ENCODE measurements at regions not wholly inside any gene's neighbourhood (a gene's known extent, or its start where the extent isn't known, plus 50 kb on each side); places are given as distances from the start of the nearest gene placed in this dataset.

DNA sequence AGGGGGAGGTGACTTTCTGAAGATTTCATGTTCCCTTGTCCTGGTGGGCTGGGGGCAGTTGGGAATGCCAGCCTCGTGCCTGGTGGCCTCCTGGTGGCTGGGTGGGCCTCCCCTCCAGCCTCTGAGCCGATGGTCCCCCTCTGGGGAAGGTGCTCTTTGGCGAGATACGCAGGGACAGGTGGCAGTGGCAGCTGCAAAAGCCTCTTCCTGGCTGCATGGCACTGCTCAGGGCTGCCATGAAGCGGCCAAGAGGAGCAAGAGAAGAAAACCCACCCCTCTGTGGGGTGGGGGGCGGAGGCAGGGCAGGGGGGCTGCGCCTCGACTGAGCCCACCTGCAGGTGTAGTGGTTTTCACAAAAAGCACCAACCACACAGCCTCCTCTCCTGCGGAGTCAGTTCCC is 61.8 kb upstream of the PHF21B start:
- 39 to 54% methylated on average over 9 of the region's 9 CpGs for WGBS, 2 donors
- DNase-seq, result no peak

DNA sequence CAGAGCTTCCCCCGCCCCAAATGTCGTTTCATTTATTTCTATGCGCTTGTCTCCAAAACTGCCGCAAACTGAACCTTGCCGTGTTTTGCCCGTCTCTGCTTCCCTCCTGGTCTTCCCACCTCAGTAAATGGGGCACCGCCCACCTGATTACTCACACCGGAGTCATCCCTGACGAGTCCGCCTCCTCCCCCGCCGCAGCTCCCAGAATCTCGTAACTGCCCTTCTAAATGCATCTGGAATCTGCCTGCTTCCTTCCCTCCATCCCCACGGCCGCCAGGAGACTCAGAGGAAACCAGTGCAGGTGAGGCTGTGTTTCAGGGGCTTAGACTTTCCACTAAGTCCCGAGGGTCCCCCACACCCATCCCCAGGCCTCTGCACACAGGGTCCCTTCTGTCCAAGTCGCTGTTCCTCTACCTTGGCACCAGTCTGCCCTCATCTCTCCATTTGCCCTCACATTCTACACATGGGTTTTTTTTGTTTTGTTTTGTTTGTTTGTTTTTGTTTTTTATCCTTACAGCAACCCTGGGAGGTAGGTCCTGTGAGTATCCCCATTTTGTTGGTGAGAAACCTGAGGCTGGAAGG is 62.6 kb upstream of the PHF21B start:
- H3K27ac ChIP-seq, result no peak overlapping the region
- no peaks in the 10 kb centered on the region for H3K4me1 ChIP-seq
- H3K36me3 ChIP-seq, result no peaks in the 10 kb centered on the region
- no peak for TF ChIP-seq POLR2A (IDR thresholded peaks at IDR 0.05)
- no peak for TF ChIP-seq EP300 (IDR thresholded peaks at IDR 0.05)
- TF ChIP-seq, protein P1, sequence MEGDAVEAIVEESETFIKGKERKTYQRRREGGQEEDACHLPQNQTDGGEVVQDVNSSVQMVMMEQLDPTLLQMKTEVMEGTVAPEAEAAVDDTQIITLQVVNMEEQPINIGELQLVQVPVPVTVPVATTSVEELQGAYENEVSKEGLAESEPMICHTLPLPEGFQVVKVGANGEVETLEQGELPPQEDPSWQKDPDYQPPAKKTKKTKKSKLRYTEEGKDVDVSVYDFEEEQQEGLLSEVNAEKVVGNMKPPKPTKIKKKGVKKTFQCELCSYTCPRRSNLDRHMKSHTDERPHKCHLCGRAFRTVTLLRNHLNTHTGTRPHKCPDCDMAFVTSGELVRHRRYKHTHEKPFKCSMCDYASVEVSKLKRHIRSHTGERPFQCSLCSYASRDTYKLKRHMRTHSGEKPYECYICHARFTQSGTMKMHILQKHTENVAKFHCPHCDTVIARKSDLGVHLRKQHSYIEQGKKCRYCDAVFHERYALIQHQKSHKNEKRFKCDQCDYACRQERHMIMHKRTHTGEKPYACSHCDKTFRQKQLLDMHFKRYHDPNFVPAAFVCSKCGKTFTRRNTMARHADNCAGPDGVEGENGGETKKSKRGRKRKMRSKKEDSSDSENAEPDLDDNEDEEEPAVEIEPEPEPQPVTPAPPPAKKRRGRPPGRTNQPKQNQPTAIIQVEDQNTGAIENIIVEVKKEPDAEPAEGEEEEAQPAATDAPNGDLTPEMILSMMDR (IDR thresholded peaks at IDR 0.05), result no peak
- TF ChIP-seq POLR2AphosphoS5 (IDR thresholded peaks at IDR 0.05), result no peak
- H3K27me3 ChIP-seq, result peaks cover 0 to 66% (median 26%) of the 10 kb centered on the region in 3 donors
- peaks cover 0 to 3% (median 0%) of the 10 kb centered on the region in 4 donors for H3K9me3 ChIP-seq
- DNase-seq, result no peak
- no peak overlapping the region for H3K4me3 ChIP-seq
- WGBS, 2 donors, result 15 to 29% methylated on average over 17 of the region's 17 CpGs
- intact Hi-C loops (cut with DNase I), result no loop called here

More for the DNA sequence above, 61.8 kb upstream of the PHF21B start:
- Histone ChIP-seq H3K27me3 (peaks cover 0 to 59% (median 26%) of the 10 kb centered on the region in 3 donors), H3K4me3 (no peak overlapping the region), H3K36me3 (no peaks in the 10 kb centered on the region), H3K9me3 (peaks cover 0 to 3% (median 0%) of the 10 kb centered on the region in 4 donors), H3K27ac (no peak overlapping the region), H3K4me1 (no peaks in the 10 kb centered on the region)
- intact Hi-C loops (cut with DNase I), result no loop called here
- TF ChIP-seq POLR2A (IDR thresholded peaks at IDR 0.05), result no peak
- TF ChIP-seq EP300 (IDR thresholded peaks at IDR 0.05), result no peak
- TF ChIP-seq, protein P1 (IDR thresholded peaks at IDR 0.05), result no peak
- TF ChIP-seq POLR2AphosphoS5 (IDR thresholded peaks at IDR 0.05), result no peak

DNA sequence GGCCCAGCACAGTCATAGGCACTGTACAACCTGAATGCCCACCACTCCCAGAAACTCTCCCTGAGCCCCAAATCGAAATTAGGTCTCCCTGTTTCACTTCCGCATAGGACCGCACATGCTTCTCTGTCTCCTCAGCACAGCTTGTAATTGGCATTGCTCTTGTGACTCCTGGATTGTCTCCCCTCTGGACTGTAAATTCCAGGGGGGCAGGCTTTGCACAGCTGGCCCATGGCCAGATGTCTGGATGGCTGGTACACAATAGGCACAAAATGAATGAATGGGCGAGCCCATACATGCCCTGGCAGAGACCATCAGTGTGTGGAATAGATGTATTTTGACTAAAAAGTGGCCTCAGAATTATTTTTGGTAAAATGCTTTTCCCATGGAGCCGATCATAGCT is 63.3 kb upstream of the PHF21B start:
- Histone ChIP-seq H3K27me3 (peaks cover 0 to 72% (median 33%) of the 10 kb centered on the region in 3 donors), H3K4me1 (no peaks in the 10 kb centered on the region), H3K9me3 (peaks cover 0 to under 1% (median 0%) of the 10 kb centered on the region in 4 donors), H3K27ac (no peak overlapping the region), H3K4me3 (no peak overlapping the region), H3K36me3 (no peaks in the 10 kb centered on the region)
- 71 to 81% methylated on average over 5 of the region's 5 CpGs for WGBS, 2 donors
- intact Hi-C loops (cut with DNase I), result no loop called here
- TF ChIP-seq, protein P1 (IDR thresholded peaks at IDR 0.05), result no peak
- TF ChIP-seq POLR2AphosphoS5 (IDR thresholded peaks at IDR 0.05) (no peak), EP300 (IDR thresholded peaks at IDR 0.05) (no peak), POLR2A (IDR thresholded peaks at IDR 0.05) (no peak)
- DNase-seq, result no peak

DNA sequence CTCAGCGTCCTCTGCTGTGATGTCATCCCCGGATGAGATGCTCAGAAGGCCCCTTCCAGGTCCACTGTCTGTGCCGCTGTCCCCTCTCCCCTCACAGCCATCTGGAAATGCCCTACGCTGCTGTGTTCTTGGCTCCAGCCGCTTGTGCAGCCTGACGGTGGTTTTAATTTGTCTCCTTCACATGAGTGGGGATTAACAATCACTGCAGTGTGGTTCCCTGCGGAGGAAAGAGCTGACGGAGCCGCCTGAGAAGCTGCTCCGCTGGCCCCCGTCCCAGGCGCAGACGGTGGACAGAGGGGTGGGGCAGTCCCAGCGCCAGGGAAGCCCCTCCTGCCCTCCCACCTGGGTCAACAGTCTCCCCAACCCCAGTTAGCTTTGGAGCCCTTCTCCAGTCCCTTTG is 67.5 kb upstream of the PHF21B start:
- peaks cover 0 to 71% (median 26%) of the 10 kb centered on the region in 3 donors for H3K27me3 ChIP-seq
- TF ChIP-seq, protein P1 (IDR thresholded peaks at IDR 0.05), result no peak
- TF ChIP-seq POLR2AphosphoS5 (IDR thresholded peaks at IDR 0.05), result no peak
- TF ChIP-seq POLR2A (IDR thresholded peaks at IDR 0.05), result no peak
- no peak for TF ChIP-seq EP300 (IDR thresholded peaks at IDR 0.05)
- intact Hi-C loops (cut with DNase I), result no loop called here
- DNase-seq, result no peak
- no peak overlapping the region for H3K4me3 ChIP-seq
- H3K27ac ChIP-seq, result no peak overlapping the region
- 59 to 72% methylated on average over 14 of the region's 14 CpGs for WGBS, 2 donors
- H3K36me3 ChIP-seq, result no peaks in the 10 kb centered on the region
- no peaks in the 10 kb centered on the region for H3K4me1 ChIP-seq
- no peaks in the 10 kb centered on the region for H3K9me3 ChIP-seq

Data from sigmoid colon (tissue), 6 donors.